ENCODE measurements at regions not wholly inside any gene's neighbourhood (a gene's known extent, or its start where the extent isn't known, plus 50 kb on each side); places are given as distances from the start of the nearest gene placed in this dataset.
"Not testable (repeated sequence)": the region's sequence is repeated elsewhere in the genome, so short reads cannot be mapped to it uniquely, and the experiment has no call there.

DNA sequence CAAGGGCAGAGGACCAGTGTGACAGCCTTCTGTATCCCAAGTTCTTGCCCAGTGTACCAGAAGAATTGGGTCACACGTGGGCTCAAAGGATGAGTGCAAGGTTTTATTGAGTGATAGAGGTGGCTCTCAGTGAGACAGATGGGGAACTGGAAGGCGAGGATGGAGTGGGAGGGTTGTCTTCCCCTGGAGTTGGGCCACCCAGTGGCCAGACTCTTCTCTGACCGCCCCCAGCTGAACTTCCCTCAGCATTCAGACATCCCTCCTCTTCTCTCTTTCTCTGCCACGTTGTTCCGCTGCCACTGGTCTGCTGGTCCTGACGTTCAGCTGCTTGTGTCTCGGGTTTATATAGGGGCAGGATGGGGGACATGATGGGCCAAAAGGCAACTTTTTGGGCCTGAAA lies 150.1 kb upstream of the IVNS1ABP start:
- no peak for DNase-seq (ENCODE audit: low read depth)

DNA sequence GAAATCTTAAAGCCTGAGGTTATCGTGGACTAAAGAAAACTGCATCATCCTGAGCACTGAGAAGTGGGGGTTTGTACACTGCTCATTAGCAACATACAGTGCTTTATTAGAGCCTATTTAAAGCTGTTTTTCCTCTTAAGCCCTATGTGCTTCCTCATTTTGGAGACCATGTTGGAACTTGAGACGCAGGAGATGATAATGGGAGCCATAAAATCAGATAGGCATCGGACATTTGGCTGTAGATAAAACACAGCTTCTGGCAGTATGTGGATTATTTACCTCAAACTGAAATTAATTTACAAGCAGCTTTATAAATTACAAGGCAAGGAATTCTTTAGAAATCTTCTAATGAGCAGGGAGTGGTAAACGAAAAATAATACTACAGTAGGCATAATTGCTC lies 147.7 kb upstream of the IVNS1ABP start:
- DNase-seq (ENCODE audit: low read depth), result no peak

DNA sequence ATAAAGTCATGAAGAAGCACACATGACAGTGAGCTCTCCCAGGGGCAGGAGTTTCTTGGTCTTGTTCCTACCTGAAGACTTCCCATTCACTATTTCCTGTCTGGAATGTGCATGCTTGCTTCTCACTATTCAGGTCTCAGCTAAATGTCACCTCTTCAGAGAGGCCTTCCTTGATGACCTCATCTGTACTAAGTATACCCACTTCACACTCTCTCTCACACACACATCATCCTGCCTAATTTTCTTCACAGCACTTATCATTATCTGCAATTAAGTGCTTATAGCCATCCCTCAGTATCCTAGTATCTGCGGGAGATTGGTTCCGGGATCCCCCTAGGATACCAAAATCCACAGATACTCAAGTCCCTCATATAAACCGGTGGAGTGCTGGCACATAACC lies 146.4 kb upstream of the IVNS1ABP start:
- no peak for DNase-seq (ENCODE audit: low read depth)

DNA sequence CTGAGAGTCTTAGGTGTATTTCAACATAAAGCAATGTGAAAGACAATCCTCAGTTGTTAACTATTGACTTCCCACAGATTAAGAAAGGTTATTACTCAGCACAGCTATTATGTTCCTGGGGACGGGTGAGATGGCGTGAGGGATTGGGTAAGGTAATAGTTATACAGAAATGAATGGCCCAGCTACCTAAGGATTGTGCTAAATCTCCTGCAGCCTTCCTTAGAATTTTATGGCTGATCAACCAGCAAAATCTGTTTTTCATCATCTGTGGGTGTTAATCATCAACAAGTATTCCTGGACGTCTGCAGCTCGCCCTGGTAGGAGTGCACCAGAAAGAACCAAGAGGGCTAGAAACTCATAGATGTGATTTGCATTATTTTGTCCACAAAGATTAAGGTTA lies 146.0 kb upstream of the IVNS1ABP start:
- no peak for DNase-seq (ENCODE audit: low read depth)

DNA sequence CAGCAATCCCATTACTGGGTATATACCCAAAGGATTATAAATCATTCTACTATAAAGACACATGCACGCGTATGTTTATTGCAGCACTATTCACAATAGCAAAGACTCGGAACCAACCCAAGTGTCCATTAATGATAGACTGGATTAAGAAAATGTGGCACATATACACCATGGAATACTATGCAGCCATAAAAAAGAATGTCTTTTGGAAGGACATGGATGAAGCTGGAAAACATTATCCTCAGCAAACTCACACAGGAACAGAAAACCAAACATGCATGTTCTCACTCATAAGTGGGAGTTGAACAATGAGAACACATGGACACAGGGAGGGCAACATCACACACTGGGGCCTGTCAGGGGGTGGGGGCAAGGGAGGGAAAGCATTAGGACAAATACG lies 143.7 kb upstream of the IVNS1ABP start:
- DNase-seq (ENCODE audit: low read depth), result not testable (repeated sequence)

DNA sequence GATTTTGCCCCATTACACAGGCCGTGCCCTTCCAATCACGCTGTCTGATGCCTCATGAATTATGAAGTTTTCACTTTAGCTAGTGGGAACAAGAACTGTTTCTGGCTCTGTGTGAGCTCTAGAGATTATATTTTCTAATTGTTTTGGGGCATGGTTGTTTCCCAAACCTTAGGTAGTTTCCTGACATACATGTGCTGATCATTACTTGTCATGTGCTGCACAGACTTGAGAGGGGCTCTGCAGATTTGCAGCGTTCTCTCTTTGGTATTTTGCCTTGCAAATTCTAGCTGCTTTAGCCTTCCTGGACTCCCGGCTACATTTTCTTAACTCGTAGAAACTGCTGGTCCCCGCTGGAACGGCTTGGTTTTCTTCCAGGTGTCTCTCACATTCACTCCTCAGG lies 142.1 kb upstream of the IVNS1ABP start:
- no peak for DNase-seq (ENCODE audit: low read depth)

DNA sequence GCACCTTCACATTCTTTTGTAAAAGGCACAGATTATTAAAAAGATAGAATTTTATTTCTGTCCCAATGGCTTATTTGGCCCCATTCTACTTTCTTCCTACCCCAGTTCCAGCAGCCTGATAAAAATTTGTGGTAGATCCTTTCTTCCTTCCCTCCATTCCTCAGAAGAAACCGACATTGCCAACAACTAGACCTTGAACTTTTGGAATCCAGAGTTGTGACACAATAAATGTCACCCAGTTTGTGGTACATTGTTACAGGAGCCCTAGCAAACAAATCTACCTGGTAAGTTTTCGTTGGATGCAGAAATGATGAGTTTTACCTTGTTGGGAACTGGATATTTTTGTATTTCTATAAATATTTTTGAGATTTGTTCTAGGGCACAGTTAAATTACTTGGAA lies 141.6 kb upstream of the IVNS1ABP start:
- no peak for DNase-seq (ENCODE audit: low read depth)

DNA sequence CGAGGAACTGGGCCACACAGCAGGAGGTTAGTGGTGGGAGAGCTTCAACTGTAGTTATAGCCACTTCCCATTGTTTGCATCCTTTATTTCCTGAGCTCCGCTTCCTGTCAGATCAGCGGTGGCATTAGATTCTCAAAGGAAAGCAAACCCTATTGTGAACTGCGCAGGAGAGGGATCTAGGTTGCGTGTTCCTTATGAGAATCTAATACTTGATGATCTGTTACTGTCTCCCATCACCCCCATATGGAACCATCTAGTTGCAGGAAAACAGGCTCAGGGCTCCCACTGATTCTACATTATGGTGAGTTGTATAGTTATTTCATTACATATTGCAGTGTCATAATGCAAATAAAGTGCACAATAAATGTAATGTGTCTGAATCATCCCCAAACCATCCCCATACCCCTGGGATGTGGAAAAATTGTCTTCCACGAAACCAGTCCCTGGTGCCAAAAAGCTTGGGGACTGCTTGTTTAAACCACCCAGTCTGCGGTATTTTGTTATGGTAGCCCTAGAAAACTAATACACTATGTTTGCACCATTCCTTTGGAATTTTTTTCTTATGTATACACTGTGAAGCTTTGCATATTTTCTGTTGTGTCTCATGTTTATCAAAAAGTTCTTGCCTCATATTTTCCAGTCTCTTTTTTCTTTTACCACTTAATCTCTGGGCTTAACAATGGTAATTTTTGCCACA lies 136.6 kb upstream of the IVNS1ABP start:
- no peak for DNase-seq (ENCODE audit: low read depth)

DNA sequence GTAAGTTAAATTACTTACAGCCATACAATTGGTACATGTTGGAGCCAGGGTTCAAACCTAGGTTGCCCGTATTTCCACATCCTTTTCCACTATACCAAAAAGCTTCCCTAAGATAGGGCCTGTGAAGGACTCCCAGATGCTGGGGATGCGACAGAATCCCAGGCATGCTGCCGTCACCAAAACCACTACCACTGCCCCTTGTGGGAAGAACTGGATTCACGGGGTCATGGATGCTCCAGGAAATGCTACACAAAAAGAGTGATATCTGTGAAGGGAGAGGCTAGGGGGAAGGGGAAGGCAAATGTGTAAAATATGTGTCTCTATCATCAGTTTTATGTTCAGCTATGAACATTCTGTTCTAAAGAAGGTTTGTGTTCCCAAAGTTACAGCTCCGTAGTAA lies 133.9 kb upstream of the IVNS1ABP start:
- no peak for DNase-seq (ENCODE audit: low read depth)

DNA sequence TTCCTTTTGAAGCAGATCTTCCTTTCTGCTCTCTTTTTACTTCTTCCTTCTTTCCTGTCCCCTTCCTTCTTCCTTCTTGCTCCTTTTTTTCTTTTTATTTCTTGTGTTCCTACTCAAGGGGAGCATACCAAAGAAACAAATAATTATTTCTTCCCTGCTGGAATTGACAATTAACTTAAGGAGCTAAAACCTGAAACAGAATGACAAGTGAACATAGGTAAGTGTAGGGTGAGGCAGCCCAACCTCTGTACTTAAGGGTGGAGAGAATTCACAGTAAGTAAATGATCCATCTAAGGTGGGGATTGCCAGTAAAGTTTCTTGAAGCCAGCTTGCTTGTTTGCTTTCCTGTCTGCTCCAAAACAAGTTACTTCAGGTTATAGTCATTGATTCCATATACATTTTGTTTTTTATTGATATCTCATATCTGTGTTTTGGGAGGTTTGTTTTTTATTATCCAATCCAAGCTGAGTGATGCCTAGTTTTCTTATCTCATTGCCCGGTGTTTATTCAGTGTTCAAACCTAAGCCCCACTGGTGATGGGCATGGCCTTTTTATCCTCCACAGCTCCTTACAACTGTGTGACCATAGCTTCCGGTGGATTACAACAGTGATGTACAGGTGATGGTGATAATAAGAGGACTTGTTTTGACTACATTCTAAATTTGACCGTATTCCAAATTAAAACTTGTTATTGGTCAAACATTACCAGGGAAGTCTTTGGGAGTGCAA lies 133.2 kb upstream of the IVNS1ABP start:
- no peak for DNase-seq (ENCODE audit: low read depth)

DNA sequence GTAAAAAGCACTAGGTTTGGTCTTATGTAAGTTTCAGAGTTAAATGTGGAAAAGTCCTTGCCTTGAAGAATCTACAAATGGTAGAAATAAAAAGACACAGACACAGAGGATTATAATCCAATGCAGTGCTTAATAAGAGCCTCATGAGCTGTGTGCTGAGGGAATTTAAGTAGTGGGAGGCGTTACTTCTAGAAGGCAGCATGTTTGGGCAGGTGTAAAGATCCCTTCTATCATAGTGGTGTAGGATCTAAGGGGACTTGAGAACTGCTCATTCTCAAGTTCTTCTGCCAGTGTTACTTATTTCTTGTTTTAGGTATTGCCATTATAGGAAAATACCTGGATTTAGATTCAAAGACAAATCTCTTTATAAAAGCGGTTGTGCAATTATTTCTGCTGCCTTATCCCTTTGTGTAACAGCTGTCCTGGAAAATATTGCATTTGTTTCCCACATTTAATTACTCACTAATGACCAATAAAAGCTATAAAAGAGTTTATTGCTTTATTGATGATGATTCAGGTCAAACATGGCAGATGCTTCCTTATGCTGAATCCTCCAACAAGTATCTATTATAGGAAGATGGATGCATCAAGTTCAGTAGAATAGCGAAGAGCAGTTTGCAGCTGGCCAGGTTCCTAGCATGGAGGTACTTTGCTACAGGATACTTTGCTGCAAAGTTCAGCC lies 132.5 kb upstream of the IVNS1ABP start:
- no peak for DNase-seq (ENCODE audit: low read depth)

DNA sequence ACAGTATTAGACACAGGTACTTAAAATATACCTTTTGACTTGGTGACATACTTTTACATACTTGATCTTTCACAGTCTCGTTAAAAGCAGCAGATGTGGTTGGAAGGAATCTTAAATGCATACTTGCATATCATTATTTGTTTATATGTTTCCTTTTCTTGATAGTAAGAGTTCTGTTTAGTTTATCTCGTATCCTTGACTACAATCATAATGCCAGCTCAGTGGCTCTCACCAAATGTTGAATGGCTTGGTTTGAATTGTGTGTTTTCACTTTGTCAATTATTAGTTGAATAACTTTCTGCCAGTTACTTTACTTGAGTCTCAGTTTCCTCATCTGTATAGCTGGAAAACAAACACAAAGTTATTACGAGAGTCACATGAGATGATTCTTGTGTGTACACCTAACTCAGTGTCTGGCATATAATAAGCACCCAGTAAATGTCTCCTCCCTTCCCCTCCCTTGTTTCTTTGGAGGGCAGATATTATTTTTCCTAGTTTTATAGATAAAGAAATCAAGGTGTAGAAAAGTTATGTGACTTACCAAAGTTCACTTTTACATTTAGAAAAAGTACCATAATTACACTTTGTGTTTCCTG lies 131.6 kb upstream of the IVNS1ABP start:
- no peak for DNase-seq (ENCODE audit: low read depth)

DNA sequence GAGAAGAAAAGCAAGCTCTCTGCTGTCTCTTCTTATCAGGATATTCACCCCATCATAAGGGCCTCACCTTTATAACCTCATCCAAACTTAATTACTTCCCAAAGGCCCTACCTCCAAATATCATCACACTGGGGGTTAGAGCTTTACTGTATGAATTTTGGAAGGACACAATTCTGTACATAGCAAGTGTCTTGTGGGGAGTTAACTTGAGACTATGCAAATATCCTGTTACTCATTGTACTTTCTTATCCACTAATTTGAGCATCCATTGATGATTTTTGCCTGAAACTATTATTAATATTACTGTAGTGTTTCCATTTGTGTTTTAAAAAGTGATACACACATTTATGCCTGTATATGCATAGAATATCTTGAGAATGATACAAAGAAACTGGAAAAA lies 129.1 kb upstream of the IVNS1ABP start:
- DNase-seq (ENCODE audit: low read depth), result no peak

DNA sequence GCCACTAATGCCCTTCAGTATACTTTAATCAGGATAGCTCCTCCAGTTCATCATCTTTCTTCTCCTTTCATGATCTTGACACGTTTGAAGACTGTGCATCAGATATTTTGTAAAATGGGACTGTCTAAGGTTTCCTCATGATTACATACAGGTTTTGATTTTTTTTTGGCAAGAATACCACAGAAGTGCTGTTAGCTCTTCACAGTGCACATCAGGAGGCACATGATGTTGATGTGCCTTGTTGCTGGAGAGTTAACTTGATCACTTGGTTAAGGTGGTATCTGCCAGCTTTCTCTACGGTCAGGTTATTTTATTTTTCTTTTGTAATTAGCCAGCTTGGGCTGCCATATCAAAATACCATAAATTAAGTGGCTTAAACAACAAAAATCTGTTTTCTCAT lies 128.6 kb upstream of the IVNS1ABP start:
- no peak for DNase-seq (ENCODE audit: low read depth)

DNA sequence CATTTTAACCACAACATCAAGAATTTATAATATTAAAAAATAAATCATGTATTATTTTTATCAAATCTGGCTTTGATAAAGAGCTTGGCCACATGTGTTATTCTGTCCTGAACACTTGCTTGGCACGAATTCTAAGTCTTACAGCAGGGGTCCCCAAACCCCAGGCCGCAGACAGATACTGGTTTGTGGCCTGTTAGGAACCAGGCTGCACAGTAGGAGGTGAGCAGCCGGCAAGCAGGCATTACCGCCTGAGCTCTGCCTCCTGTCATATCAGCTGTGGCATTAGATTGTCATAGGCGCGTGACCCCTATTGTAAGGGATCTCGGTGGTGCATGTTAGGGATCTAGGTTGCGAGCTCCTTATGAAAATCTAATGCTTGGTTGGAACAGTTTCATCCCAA lies 127.6 kb upstream of the IVNS1ABP start:
- no peak for DNase-seq (ENCODE audit: low read depth)

DNA sequence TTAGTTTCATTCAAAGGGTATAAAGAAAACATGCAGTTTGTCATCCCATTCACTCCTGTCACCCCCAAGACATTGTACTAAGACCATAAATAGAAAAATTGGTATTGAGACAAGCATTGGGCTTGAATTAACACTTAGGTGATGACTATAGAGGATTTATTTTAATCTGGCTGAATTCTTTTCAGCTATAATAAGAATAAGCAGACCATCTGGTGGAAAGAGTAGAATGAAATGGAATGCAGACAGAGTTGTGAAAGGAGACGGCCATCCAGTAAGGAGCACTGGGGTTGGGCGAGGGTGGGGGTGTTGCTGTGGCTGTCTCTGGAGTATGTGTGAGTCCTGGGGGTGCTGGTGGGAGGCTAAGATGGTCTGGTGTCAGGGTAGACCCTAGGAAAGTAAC lies 125.0 kb upstream of the IVNS1ABP start:
- DNase-seq (ENCODE audit: low read depth), result no peak

DNA sequence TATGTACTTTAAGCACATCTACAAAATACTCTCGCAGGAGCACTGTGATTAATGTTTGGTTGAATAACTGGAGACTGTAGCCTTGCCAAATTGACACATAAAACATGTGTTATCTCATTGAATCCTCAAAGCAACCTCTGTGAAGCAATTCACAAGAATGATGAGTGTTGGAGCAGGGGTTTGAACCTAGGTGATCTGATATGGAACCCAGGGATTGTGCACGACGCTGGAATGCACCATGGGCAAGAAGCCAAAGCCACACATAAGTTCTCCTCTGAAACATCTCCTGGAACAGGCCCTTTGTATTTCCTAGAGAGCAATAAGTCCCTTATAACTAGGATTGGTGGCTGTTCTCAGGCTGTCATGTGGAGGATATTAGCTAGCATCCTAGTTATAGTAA lies 124.6 kb upstream of the IVNS1ABP start:
- no peak for DNase-seq (ENCODE audit: low read depth)

DNA sequence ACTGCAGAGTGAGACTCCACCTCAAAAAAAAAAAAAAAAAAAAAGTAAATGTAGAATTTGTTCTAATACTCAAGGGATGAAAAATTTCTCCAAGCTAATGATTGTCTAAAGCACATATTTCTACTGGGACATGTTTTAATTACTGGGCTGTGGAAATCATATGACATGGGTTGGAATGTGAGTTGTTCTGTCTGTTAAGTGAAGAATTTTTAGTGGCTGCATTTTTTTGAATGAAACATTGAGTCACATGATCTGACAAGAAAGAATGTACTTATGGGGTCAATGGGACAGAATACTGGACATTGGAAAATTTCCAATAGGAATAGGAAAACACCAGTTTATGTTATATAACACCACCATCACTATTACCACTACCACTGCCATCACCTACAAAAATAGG lies 123.8 kb upstream of the IVNS1ABP start:
- DNase-seq (ENCODE audit: low read depth), result no peak

DNA sequence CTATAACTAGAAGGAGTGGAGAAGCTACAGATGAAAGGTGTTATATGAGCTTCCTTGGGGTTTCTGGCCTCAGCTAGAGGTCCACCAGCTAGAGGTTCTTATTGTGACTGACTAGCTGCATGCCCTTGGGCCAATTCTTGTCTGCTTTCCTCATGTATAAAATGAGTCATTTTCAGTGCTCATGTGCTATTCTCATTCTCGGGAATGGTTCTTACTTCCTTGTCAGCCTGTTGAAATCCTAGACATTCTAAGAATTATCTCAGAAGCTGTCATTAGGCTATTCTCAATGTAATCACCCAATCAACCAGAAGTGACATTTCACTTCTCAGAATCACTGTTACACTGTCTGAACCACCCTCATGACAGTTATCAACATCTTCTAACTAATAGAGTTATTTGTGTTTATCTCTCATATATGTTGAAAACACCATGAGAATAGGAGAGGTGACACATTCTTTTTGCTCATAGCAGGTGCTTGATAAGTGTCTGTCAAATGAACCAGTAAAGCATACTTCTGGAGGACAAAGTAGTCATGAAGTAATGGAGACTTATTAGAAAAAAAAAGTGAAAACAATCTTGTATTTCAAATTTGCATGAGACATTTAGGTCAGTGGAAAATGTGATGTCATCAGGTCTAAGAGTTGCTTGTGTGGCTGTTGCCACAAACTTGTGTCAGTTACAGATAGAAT lies 122.8 kb upstream of the IVNS1ABP start:
- no peak for DNase-seq (ENCODE audit: low read depth)

DNA sequence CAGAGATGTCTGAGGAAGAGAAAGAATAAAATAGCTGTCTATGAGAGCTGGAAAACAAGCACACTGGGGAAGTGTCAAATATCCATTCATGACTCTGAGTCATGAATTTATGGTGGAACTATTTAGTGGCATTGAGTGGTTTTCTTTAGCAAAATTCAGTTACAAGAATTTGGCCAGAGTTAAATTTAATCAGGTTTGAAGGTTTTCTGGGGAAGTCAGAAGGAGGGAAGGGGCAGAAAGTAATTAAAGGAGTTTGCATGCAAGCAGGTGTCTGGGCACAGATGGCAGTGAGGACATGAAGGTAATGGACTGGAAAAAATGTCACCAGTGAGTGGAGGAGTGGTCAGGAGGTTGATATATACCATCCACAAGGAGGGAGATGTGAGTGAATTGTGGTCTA lies 121.9 kb upstream of the IVNS1ABP start:
- no peak for DNase-seq (ENCODE audit: low read depth)

DNA sequence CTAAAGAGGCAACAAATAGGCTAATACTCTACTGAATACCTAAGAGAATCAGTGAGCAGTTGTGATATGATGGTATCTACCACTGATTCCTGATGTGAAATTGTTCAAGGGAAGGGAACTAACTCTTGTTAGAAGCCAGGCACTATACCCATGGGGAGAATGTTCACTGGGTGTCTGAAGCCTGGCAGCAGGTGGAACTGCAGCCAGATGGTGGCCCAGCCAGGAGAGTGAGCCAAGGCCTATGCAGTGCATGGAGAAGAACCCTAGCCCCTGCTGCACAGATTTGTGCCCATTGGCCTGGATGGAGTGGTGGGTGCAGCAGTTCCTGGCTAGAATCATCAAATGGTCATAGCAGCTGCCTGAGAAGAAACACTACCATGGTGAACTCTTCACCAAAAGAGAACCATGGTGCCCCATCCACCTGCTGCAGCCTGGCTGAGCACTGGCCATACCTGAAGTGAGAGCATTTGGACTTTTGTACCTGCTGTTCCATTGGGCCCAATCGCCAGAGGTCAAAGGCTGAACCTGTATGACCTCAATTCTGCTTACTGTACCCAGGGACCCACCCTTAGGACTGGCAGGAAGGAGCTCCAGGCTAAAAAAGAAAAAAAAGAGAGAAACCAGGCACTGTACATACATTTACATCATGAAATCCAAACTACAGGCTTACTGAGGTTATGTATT lies 118.8 kb upstream of the IVNS1ABP start:
- DNase-seq (ENCODE audit: low read depth), result no peak

DNA sequence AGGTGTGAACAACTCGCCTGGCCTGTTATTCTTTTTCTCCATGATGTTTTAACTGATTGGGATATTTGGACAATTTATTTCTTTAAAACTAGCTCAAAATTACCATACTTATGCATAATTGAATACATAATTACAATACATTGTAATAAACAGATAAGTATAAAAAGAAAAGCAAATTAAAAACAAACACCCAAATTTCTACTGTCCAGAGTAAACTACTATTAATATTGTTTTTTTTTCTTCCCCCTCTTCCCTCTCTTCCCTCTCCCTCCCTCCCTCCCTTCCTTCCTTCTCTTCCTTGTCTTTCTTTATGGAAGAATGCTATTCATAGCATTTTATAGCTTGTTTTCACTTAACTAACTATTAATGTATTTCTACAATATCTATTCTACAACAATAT lies 117.7 kb upstream of the IVNS1ABP start:
- no peak for DNase-seq (ENCODE audit: low read depth)
